Dedifferentiated amniotic fluid mesenchymal stem cell (primary cell): ENCODE measurements at regions not wholly inside any gene's neighbourhood (a gene's known extent, or its start where the extent isn't known, plus 50 kb on each side); places are given as distances from the start of the nearest gene placed in this dataset.

ENCODE experiments used
- DNase-seq: peaks from one replicate; pipeline ENCODE4 v3.0.0-alpha.2; 2016; ENCODE audit errors: extremely low spot score

DNA sequence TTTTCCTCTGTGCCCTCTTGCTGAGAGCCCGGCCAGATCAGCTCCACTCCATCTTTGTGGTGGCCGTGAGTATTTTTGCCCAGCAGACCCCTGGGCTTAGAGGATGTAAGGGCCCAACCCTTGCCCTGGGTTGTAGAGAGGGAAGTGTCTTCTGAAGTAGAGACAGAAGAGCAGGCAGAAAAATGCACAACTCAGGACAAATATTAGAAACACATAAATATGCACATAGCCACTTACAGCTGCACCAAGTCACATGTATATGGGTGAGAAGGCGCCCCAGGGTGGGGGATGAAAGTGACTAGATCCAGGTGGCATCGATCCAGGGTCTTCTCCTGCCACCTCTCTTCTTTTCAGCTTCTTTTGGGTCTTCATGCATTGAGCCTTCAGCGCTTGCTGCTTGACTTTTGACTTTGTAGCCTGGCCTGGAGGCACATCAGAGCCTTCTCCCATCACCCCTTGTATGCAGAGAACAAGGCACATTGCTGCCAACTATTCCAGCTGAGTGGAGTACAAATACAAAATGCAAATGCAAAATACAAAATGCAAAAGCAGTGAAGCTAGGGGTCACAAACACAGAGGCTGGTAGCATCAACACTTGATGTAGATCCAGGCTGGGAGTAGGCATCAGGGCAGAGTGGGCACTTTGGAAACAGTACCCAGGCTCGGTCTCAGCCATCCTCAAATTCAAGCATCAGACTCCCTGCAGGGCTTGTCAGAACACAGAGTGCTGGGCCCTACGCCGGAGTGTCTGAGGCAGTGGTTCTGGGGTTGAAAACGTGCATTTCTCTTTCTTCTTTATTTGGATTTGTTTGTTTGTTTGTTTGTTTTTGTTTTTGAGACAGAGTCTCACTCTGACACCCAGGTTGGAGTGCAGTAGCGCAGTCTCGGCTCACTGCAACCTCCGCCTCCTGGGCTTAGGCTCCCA is 133.0 kb downstream of the ASB7 start:
- no peak for DNase-seq

DNA sequence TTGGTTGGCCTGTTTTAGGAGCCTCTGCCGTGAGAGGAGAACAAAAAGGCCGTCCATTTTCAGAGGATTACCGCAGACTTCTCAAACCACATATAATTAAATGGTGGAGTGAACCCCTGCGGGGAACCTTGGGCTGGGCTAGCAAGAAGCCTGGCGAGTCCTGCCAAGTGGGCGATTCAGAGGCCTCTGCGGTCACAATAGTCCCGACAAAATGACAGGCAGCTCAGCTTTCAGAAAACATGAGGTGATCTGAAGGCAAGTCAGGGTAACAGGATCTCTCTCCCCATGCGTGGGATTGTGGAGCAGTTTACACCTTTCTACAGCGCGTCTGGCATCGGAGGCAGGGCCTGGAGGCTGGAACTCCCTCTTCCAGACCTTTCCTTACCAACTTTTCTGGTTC is 134.8 kb downstream of the ASB7 start:
- no peak for DNase-seq

DNA sequence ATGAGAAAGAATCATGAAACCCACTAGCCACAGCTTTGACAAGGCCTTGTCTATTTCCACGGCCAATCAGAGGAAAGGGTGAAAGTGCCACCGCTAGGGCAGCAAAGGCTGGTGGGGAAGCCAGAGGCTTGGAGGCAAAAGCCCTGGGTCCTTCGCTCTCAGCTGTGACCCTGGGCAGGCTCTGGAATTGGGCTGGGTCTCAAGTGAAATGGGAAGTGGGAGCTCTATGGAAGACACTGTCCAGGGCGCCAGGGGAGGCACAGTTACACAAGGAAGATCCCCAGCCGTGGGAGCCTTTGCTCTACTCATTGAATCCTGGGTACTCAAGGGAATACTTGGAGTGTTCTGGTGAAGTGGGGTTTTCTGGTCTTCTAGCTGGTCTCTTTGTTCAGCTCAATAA is 136.2 kb downstream of the ASB7 start:
- no peak for DNase-seq

DNA sequence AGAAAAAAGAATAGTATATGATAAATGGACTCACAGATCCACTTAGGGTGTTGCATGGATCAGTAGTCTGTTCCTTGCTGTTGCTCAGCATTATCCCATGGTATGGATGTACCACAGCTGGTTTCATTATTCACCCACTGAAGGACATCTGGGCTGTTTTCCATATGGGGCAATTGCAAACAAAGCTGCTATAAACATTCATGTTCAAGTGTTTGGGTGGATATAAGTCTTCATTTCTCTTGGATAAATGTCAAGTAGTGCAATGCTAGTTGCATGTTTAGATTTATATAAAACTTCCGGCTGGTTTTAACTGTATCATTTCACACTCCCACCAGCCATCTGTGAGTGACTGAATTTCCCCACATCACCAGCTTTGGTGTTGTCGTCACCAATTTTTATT is 137.7 kb downstream of the ASB7 start:
- DNase-seq: peak; percentile 30

DNA sequence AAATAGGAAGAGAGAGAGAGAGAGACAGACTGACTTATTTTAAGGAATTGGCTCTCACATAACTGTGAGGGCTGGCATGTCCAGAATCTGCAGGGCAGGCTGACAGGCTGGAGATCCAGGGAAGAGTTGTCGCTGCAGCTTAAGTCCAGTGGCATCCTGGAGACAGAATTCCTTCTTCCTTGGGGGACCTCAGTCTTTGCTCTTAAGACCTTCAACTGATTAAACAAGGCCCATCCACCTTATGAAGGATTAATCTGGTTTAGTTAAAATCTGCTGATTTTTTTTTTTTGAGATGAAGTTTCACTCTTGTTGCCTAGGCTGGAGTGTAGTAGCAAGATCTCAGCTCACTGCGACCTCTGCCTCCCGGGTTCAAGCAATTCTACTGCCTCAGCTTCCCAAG is 128.0 kb upstream of the ALDH1A3 start:
- no peak for DNase-seq

DNA sequence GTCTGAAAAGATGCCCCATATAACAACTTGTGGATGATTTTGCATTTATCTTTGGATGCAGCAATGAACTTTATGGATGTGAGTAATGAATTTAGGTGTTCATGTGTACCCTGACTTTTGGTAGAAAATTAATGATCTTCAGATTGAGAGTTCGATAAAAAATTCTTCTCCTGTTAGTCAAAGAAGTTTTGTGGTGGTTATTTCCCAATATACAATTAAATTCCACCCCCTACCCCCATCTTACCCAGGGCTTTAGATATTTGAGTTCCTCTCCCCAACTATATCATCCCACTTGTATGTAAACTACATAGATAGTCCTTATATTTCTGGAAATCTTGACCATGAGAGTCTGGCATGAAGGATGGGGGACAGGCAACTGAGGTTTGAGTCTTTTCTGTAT is 126.1 kb upstream of the ALDH1A3 start:
- DNase-seq: no peak

DNA sequence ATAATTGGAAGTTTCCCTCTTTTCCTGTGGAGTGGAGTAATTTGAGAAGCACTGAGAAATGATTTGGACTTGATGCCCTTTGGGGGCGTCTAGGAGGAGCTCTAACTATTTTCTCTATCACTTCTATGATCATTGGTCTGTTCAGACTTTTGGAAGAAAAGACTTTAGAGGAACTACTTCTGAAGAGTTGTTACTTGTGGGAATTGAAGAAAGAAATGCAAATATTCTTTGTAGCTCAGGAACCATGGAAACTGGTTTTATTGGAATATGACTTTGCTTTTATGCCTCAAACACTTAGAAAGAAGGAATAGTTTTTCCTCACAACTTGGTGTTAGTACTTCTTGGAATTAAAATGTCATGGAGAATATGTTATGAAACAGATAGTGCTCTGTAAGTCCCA is 122.0 kb upstream of the ALDH1A3 start:
- no peak for DNase-seq

DNA sequence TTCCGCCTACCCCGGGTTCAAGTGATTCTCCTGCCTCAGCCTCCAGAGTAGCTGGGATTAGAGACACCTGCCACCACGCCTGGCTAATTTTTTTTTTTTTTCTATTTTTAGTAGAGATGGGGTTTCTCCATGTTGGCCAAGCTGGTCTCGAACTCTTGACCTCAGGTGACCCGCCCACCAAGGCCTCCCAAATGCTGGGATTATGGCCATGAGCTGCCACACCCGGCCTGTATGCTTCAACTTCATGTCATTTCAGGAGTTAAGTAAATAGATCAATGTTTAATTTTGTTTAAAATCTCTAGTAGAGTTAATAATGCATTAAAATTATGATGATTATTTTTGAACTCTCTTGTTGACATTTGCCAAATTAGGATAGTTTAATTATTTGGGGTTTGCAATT is 121.1 kb upstream of the ALDH1A3 start:
- DNase-seq: no peak

DNA sequence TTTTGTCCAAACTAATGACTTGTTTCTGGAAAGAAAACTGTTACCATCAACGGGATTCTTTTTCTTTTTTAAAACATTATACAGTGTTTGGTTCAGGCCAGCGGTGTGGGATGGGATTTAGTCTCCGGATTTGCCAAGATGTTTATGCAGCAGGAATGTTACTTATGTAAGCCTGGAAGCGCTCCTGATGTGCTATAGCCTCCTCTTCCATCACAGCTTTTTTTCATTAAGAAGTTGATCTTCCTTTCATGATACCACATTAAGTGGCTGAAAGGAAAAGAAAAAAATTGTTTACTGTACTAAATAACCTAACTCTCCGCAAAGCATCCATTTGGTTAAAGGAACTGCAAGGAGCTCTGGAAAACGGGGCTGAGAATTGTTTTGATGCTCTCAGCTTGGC is 120.5 kb upstream of the ALDH1A3 start:
- DNase-seq: peak; percentile 69

DNA sequence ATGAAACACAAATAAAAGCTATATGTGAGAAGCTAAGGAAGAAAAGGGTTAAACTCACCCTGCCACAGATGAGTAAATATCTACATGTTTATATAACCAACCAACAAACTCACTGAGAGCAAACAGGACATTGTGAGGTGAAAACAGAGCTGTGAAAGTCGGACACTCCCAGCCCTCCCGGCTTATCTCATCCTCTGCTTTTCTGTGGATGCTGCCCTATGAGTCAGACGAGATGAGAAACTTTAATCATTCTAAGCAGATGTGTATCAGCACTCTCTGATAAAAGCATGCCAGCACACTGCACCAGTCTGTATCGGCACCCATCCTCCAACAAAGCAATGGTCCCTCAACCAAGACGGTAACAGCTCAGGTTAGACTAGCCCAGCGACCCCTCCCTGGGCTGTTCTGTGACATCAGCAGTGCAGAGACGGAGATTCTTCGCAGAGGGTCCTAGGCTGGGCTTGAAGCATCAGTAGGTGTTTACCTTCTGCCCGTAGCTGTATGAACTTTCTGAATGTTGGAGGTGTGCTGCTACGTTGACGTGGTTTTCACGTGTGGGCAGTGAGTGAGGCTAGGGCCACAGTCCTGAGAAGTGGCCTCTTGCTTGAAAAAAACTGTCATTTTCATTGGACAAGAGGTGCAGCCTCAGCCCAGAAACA is 119.8 kb upstream of the ALDH1A3 start:
- DNase-seq: peak; percentile 38

DNA sequence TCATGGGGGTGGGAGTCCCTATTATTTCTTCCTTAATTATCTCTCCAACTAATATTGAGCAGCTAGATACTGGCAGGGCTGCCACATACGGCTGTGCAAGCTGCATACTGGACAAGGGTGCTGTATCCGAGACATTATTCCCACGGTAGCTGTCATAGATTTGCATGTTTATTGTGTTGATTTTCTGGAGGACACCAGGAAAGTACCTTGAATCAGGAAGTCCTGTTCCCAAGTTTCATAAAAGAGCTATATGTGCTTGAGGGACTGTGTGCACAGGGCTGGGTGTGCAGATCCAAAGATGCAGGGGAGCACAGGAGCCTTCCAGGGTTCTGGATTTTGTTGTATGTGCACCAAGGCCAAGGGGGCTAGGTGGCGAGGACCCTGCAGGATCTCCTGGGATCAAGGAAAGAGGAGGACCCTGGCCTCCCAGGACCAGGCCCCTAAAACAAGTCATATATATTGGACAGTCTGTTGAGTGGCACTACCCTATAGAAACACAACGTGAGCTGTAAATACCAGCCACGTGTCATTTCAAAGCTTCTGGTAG is 119.2 kb upstream of the ALDH1A3 start:
- no peak for DNase-seq

DNA sequence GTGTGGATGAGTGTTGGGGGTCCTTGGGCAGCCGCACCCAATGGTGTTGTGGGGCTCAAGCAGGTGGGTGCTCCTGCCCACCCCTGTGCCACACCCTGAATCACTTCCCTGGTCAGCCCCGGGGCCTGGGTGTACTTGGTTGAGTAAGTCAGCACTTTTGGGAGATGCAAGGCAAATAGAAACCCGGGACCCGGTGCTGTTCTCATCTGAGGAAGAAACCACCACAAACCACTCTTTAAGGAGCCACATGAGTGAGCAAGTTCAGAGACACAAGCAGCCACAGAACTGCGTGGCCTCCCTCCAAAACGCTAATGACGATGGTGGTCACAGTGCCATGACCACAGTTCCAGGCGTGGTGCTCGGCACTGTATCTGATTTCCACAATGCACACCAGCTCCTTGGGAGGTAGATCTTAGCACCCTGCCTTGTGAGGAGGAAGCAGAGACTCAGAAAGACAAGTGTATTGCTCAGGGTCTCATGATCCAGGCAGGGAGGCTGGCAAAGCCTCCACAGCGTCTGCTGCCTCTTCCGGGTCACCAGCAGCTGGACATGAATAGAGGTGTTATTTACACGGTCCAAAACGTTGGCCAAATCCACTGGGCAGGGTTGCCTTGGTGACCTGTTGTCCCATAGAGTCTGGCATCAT is 118.2 kb upstream of the ALDH1A3 start:
- no peak for DNase-seq

DNA sequence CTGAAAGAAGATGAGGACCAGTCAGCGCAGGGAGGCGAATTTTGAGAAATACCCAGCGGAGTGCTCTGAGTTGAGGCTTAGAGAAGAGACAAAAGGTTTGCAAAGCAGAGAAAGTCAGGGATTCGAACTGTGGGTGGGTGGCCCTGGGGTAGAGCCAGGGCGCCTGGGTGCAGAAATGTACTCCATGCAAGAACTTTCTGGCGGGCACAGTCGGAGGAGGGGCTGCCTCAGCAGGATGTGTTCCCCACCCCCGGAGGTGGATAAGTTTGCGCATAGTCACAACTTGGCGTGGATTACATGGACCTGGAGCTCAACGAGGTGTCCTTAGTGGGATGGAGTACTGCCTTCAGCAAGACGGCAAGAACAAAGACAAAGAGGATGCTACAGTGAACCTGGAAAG is 117.3 kb upstream of the ALDH1A3 start:
- DNase-seq: no peak

DNA sequence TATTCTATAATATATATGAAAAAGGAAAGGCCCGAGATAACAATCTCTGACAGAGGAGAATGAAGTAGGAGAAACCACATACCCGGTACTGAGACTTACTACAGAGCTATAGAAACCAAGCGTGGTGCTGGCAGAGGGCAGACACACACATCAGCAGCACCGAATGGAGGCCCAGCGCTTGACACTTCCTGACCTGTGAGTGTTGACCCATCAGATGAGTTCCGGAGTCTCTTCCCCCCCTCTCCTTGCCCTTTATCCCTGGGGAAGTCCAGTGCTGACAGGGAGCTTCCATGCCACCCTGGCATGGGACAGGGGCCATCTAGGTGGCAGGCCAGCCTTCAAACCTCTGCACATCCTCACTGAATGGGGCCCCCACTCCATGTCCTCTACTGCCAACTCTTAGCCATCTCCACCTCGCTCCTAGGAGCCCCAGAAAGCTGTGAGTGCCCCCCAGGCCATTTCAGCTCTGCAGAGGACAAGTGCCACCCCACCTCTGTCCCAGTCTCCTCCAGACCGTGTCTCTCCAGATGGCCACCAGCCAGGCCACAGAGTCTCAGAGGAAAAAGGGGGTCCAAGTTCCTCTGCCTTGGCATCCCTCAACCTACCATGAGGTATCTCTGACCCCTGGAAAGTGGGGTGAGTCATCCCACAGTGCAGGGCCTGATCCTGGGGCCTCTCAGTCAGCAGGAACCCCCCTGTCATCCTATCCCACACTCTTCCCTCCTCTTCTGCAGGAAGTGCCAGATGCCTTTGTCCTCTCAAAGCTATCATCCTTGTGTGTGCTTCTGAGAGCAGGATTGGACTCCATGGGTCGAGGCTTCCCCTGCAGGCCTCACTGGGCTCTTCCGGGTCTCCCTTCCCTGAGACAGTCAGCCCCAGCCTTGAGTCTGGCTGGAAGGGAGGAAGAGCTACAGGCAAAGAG is 116.5 kb upstream of the ALDH1A3 start:
- DNase-seq: no peak

DNA sequence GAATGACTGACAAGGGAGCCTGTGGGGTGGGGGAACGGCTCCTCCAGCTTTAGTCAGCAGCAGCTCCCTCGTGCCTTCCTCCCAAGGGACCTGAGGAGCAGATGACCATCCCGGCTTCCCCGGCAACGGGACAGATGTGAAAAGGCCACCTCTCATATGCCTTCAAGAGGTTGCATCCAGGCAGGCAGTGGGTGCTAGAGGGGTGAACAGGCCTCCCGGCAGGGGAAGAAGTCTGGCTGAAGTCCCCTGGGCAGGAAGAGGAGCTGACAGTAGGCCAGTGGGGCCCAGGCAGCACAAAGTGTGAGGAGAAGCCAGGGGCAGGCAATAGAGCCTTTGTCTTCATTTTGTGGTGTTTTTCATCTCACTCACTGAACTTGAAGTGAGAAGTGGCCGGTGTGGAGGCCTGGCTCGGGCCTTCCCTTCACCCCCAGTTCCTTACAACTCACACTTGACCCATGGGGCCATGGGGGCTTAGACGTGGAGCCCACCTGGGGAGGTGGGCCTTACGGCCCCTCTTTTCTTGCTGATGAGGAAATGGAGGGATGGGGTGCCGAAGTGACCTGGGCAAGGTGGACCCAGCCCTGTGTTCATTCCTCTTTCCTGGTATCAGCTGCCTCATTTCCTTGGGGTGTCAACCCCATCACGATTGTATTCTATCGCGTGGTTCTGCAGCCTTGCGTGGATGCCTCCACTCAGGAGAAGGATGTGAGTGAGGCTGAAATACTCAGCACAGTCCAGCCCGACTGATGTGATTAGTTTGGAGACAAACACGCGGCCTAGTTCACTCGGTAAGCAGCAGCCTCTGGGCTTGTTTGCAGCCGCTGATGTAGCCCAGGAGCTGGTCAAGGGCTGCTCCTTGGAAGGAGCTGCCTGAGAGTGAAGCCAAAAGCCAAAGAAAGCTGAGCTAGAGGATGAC is 115.5 kb upstream of the ALDH1A3 start:
- no peak for DNase-seq

DNA sequence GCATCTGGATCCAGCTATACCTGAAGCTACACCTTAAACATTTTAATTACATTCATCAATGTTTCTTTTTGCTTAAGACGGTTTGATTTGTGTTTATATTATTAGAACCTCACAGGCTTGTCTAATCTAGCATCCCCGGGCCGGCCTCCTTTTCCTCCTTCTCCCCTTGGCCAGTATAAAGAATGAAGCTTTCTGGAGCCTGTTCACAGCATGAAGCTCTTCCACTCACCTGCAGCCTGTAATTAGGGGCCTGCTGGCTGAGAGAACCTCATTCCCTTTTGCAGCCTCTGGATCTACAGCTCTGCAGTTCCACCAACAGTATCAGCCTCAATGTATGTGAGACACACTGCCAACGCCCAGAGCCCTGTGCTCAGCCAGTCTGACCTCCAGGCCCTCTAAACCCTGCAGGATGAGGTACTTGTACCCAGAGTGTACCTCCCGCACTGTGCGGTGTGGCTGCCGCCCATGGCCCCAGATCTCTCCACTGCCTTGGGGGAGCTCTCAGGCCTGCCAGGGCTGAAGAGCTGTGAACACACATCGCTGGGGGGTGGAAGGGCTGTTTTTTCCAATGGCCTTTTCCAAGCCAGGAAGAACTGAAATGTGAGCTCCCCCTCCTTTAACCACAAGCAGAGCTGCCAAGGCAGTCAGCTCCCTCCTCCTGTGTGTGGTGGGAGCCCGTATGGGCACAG is 114.7 kb upstream of the ALDH1A3 start:
- DNase-seq: peak; percentile 42

DNA sequence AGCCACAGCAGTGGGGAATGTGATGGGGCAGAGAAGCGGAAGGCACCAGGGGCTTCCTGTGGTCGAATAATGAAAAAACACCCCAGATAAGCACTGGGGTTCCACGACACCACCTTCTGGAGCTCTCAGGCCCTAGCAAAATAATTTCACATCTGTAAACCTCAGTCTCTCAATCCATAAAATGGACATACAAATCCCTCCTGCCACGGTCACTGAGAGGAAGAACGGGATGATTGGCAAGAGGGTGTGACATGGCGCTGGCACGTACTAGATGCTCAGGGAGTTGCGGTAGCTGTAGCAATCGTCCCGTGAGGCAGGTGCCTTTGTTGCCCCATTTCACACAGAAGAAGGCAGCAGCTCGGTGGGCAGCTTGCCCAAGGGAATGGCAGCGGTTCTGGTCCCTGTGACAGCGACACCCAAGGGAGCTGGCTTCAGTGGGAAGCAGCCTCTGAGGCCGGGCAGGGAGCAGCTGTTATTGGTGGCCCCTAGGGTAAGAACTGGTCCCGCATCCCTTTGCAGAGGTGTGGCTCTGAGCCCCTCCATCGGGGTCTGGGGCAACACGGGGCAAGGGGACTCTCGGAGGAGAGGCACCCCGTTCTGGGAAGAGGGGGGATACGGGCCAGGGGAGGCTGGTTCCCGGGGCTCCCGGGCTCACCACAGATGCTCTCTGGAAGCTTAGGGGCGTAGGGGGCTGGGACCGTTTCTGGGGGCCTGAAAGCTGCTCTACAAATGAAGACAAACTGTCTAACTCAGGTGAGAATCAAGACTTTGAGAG is 114.0 kb upstream of the ALDH1A3 start:
- no peak for DNase-seq

DNA sequence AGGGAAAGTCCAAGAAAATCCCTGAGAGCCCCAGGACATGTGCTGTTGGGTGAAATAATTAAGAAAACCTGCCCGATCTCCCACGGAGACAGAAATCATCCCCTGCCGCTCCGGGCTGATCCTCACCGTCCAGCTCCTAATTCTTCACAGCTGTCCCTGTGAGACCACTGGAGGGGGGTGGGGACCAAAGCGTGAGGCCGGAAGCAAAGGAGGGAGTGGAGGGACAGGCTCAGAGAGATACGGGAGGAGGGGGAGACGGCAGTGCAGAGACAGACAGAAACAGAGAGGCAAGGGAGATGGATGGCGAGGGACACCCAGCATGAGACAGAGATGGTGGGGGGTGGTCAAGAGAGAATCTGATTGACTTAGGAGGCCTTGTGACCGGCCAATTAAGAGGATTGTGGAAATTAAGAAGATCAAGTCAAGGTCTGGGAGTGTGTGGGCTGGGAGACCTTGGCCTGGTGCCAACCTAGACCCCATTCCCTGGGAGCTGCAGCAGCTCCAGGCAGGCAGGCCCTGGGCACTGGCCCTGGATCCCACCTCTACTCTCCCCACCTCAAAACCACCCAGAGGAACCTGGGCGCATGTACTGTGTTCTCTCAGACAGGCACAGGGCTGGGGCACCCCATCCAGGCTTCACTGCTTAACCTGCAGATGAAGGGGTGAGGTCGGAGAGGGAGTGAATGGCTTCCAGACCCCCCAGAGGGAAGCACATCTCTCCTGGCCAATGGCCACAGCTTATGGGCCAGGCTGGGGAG is 113.2 kb upstream of the ALDH1A3 start:
- no peak for DNase-seq
